Activated naive CD4-positive, alpha-beta T cell treated with Interleukin-2 at 50 U/mL for 16 hours (primary cell): ENCODE measurements at regions not wholly inside any gene's neighbourhood (a gene's known extent, or its start where the extent isn't known, plus 50 kb on each side); places are given as distances from the start of the nearest gene placed in this dataset.
"Not testable (repeated sequence)": the region's sequence is repeated elsewhere in the genome, so short reads cannot be mapped to it uniquely, and the experiment has no call there.

Experiments
- DNase-seq: peaks from one replicate; pipeline ENCODE4 v3.0.0-alpha.2; 2020

DNA sequence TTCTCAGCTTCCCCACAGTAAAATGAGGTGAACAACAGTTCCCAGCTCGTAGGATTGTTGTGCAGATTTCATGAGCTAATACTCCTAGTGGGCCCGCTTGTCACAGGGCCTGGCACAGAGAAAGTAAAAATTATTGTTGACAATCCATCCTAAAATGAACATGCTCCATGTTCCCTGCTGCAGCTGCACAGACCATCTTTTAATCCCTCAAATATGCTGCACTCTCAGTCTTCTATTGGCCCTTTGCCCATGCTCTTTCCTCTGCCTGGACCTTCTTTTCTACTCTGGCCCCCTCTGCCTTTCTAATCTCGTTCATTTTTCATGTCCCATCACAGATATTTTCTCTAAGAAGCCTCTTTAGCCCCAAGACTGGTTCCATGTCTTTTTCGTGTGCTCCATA lies 117.7 kb upstream of the NR3C1 start:
- DNase-seq: no peak

DNA sequence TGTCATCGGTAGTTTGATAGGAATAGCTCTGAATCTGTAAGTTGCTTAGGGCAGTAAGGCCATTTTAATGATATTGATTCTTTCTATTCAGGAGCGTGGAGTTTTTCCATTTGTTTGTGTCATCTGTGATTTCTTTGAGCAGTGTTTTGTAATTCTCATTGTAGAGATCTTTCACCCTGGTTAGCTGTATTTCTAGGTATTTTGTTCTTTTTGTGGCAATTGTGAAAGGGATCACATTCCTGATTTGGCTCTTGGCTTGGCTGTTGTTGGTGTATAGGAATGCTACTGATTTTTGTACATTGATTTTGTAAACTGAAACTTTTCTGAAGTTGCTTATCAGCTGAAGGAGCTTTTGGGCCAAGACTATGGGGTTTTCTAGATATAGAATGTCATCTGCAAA lies 115.7 kb upstream of the NR3C1 start:
- not testable (repeated sequence) for DNase-seq

DNA sequence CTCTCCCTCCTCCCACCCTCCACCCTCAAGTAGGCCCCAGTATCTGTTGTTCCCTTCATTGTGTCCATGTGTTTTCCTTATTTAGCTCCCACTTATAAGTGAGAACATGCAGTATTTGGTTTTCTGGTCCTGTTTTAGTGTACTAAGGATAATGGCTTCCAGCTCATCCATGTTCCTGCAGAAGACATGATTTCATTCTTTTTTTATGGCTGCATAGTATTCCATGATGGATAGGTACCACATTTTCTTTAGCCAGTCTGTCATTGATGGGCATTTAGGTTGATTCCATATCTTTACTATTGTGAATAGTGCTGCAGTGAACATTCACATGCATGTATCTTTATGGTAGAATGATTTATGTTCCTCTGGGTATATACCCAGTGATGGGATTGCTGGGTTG lies 114.3 kb upstream of the NR3C1 start:
- DNase-seq: not testable (repeated sequence)

DNA sequence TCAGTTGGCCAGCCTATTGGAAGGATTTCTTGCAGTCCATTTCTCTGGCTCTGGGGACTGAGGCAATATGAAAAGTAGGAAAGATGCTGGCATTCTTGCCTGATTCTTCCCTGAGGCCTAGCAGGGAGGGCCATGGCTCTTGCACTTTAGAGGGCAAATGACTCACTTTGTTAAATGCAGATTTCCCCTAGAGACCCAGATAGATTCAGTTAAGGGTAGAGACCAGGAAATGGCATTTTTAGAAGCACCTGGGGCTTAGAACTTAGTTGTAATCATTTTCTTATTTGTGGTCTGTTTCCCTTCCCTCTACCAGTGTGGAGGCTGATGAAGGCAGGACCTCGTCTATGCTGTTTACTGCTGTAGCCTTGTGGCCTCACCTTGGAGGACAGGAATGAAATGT lies 112.8 kb upstream of the NR3C1 start:
- no peak for DNase-seq

DNA sequence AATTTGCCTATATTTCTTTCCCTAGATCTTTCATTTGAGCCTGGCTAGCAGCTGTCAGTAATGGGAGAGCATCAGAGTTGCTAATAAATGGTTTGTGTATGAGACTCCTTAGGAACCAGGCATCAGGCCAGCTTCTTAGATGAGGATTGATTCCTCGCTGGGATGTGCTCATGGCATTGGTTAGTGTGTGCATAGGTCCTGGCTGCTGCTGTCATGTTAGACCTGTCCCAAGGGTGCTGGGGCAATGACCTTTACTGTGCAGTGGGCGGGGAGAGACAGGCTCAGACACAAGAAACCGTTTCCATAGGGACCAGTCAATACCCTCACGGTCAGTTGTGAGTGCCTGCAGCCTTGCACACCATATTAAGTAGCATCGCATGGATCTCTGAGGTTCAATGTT lies 112.3 kb upstream of the NR3C1 start:
- DNase-seq: no peak

DNA sequence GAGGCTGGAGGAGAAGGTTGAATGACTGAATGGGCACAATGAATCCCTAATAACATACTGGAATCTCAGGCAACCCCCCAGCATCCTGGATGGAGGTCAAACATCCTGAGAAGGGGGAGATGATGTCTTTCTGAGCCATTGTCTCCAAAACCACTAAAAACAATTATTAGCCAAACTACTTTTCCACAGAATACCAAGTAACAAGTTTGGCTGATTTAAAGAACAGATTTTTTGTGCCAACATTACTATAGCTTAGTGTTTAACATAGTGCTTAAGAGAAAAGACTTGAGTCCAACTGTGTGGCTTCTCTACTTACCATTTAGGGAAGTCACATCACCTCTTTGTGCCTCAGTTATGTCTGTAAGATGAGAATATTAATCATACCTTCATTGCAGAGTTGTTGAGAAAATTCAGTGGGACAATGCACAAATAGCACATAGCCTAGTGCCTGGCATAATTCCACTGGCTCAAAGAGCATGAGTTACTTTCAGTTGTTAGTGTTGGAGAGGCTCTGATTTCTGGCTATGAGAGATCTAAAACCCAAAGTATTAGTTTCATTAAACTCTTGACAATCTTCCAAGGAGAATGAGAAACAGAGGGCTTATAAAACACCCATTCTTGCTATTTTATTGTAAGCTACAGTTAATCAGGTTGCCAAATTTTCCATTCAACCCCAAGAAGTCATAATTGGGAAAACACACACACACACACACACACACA lies 111.3 kb upstream of the NR3C1 start:
- DNase-seq: no peak

DNA sequence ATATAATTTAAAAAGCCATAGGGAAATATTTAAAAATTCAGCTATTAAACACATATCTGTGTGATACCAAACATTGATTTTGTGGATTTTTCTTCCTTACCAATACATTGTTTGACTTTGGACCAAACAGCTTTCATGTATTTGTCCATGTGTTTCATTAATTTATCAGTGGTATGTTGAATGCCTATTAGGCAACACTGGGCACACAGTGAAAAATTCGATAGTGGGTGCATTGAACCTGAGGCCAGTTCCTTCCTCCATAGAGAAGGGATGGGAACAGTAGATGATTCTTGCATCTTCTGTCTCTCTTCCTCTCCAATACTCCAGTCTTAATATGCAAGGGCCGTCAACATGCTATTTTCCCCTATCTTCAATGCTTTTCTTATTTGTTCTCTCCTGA lies 110.2 kb upstream of the NR3C1 start:
- no peak for DNase-seq

DNA sequence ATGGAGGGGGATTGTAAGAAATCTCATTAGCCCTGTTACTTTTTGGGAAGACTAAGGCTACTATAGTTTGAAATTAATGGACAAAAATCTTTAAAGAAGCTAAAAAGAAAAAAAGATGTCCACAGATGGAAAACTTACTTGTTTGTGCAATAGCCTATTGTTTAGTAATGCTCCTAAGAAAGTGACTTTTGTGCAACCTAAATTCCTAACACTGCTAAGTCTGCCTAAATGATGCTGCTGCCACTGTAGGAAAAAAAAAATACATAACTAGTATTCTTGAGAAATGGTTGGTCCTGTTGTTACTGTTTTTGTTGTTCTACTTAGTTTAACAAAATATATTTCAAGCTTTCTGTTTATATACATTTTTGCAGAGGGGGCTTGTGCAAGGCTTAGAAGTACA lies 108.2 kb upstream of the NR3C1 start:
- no peak for DNase-seq

DNA sequence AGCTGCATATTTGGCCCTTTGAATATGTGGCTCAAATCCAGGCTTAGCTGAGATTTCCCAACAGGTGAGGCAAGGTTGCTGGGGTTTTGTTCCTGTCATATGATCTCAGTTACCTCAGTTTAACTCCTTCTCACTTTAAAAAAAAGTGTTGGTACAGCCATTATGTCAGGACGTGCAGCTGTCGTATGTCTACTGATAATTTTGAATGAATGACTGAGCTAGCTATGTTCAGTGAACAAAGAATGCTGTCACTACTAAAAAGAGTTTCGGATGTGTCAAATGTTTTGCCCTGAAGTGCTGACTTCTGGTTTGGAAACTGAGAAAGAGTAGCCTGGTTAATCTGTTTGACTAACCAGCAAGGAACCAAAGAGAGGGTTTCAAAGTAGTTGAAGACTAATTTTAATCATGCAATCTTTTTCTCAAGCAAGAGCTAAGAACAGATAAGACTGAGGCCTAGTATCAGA lies 106.3 kb upstream of the NR3C1 start:
- DNase-seq: no peak

DNA sequence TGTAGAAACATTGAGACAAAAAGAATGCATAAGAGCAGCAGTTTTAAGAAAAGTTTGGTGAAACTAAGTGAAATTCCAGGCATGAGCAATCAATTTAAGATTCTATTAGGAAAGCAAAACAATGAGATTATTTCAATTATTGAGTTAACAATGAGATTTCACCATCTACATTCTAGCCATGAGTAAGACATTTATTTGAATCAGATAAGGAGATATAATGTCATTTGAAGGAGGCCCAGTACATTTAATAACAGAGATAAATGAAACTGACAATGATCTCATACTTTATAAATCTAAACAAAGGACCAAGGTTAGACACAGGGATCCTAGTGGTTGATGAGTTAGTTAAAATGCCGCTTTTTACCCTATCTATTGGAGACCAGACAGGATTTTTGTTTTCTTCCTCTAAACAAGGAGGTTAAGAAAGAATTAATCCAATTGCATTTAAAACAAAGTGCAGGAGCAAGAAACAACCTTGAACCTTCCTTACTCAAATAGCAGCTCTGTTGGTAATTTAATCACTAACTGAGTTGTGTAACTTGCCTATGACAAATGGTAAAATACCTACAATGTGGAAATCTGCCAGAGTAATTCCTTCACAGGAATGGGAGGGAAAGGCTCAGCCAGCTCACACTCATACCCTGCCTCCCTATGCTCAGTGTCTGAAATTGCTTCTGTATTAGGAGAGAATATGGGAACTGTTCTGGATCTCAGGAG lies 103.5 kb upstream of the NR3C1 start:
- DNase-seq: no peak

DNA sequence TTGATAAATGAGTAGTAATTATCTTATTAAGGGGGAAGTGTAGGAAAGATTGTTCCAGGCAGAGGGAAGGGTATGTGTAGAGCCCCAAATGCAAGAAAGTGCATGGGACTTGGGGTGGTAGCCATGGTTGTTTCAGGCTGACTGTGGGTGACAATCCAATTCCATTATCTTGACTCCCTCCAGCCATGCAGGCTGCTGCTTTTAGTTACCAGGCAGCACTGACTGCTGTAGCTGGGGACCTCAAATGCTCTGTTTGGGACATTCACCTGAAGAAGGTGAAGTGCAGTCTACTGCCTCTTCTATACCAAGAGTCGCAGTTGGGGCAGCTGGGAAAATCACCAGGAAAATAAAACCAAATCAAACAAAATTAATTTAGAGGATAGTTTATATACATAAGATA lies 102.4 kb upstream of the NR3C1 start:
- DNase-seq: no peak

DNA sequence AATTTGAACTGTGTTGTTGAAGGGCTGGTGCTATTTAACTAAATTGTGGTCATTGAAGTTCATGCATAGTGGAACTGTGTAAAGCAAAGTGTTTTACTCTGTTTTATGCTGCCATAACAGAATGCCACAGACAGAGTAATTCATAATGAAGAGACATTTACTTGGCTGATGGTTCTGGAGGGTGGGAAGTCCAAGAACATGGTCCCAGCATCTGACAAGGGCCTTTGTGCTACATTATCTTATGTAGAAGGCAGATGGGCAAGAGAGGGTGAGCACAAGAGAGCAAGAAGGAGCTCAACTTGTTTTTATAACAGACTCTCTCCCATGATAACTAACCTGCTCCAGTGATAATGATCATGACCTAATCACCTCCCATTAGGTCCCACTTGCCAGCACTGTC lies 101.9 kb upstream of the NR3C1 start:
- DNase-seq: no peak

DNA sequence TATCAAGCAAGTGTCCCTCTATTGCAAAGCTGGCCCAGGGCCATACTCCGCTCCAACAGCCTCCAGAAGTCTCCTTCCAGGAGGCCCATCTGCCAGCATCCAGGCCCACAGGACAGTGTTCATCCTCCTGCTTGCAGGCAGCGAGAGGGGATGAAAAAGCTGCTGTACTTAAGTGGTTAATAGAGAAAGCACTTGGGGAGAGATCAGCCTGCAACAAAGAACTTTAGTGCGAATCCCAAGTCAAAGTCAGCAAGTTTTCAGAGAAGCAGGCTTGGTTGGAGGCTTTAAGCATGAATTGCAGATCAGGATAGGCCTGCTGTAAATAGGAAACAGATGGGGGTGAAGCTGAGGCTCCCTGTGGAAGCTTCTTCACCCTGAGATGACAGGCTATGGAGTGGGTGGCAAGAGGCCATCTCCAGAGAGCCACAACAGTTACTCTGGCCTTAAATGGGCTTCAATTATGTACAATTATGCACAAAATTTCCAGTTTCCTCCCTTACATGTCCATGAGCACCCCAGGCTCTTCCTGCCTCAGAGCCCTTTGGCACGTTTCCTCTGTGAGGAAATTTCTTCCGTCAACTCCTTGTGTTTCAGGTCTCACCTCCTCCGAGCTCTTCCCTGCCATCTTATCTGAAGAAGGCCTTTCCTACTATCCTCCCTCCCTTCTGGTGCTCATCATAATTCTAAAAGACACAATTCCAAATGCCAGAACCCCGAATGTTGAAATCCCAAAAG lies 98.0 kb upstream of the NR3C1 start:
- DNase-seq: no peak

DNA sequence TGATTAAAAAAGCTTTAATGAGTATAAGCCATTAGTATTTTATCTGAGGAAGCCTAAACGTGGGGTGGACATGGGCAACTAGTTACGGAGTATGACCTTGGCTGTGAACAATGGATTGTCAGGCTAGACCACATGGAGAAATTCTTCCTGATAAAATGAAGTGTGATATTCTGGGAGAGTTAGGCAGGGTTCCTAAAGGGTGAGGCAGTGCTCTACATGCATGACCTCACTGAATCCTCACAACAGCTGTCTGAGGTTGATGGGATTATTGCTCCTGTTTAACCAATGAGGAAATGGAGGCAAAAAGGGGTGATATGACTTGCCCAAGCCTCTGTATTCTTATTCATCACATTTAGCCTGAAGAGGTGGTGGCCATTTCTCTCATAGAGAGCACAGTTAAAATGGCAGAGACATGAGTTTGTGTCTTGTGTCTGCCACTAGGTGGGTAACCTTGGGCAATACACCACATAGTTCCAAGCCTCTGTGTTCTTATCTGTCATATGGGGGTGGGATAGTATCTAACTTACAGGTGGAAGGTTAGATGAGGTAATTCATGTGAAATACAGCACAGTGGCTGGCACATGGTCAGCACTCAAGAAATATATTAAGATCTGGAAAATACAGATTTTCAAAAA lies 96.1 kb upstream of the NR3C1 start:
- DNase-seq: no peak

DNA sequence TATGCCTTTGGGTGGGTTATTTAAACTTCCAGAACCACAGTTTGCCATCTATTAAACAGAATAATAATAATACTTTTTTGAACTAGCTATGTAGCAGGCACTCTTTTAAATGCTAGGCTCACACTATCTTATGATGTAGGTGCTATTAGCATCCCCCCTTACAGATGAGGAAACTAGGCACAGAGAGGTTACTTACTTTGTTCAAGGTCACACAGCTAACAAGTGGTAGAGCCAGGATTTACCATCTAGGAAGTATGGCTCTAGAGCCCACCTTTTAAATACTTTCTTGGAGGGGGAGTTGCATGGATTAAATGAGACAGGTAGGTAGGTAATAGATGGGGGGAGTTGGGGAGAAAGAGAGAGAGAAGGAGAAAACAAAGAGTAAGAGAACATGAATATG lies 95.3 kb upstream of the NR3C1 start:
- no peak for DNase-seq

DNA sequence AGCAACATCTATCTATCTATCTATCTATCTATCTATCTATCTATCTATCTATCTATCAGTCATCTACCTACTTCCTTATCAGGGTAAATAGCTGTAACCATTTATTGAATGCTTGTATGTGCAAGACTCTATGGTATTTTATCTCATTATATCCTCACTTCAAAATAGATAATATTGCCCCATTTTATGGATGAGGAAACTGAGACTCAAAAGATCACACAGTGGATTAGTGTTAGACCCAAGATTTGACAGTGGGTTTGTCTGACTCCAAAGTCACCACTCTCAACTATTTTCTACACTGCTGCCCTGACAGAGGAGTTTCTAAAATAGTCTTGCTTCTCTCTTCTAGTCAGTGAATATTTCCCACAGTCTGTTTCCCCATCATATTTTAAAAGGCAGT lies 94.3 kb upstream of the NR3C1 start:
- no peak for DNase-seq

DNA sequence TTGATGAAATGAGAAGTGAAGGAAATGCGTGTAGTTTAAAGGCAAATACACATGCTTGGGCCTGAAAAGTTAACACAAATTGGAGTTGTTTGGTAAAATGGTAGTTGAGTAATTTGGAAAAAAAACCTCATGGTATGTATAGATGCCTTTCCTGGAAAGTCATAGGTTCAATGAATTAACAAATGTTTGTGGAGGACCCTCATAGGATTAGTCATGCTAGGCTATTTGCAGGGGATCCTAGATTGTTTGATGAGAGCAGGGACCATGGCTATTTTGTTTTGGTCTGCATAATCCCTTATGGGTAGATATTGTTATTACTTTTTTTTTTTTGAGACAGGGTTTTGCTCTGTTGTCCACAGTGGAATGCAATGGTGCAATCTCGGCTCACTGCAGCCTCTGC lies 93.5 kb upstream of the NR3C1 start:
- DNase-seq: no peak

DNA sequence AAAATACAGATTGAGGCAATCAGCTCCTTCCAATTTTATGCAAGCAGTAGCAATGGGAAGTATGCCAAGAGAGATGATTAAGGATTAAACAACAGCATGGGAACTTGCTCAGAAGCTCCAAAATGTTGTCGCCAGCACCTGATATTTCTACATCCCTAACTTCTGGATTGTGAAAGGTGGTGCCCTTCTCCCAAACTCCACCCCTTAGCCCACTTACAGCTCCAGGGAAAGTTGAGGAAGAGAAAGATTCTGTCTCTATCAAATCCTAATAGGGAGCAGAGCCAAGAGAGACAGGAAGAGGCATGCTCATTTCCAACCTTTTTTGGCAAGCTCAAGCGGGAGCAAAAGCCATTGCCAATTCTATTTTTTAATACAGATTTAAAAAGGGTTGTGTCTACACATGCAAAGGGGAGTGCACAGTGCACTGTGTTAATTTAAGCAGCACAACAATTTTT lies 92.4 kb upstream of the NR3C1 start:
- no peak for DNase-seq

DNA sequence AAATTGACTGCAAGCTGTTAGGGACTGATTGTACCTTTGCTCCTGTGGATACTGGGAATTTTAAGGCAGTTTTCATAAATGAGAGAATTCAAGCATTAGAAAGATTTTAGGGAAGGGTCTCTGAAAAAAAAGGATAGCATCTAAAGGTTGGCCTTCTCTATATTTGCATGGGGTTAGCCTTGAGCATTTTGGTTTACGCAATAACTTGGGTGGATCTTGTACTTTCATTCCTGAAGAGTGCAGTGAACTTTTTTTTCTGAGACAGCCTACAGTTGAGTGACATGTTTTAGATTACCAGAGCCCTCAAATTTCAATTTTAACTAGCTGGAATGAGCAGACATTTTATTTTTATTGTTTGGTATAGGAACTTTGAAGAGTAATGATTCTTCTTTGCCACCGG lies 91.6 kb upstream of the NR3C1 start:
- DNase-seq: no peak

DNA sequence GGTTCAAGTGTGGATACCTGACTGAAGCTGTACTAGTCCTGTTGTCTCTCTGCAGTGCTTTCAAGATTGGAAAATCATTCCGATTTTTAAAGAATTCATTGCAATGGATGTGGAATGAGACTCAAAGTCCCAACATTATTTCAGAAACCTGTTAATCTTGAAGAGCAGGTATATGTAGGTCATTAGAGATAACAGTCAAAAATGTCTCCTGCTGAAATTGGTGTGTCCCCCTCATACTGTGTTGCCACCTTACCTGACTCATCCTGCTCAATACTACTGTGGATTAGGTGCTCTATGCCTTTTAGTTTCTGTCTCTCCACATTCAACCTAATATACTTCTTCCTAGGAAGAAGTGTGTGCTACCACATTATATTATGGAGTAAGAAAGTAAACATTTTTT lies 91.1 kb upstream of the NR3C1 start:
- no peak for DNase-seq

DNA sequence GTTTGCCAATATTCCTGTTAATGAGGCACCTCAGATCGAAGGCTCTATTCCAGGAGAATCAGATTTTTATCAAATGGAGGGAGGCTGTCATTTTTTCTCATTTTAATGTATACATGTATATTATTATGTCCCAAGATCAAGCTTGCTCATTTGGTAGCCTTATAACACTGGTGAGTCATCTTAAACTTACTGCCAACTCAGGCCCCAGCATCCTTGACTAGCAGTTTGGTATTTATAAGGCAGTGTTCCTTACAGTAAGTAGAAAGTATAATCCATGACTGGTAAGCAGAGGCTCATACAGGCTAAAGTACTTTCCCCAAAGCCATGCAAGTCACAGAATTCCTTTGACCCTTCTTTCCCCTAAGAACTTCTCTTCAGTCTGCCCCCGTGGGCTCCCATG lies 90.7 kb upstream of the NR3C1 start:
- DNase-seq: no peak

DNA sequence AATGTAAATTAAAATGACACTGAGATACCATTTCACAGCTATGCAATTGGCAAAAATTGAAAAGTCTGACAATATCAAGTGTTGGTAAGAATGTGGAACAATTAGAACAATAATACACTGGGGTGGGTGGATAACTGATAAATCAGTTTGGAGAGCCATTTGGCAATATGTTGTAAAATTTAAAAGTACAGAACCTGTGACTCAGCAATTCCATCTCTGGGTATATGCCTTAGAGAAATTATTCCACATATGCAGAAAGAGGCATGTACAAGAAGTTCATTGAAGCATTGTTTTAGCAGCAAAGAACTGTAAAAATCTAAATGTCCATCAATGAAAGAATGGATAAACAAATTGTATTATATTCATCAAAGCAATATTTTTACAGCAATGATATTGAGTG lies 89.3 kb upstream of the NR3C1 start:
- no peak for DNase-seq

DNA sequence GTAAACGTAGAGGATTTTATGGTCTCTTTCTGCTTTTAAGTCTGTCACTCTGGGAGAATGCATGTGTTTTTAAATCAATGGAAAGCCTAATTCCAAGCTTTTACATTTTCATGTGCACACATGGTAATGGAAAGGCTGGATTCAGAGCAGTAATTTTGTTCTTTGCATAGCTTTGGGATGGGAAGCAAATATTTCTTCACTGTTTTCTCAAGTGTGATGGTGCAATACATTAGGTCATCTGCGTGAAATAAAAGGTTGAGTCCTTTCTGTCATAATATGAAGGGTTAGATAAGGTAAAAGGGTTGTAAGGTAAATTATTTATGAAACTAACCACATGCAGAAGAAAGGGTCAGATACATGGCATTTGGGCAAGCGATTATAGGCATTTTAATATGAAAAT lies 88.2 kb upstream of the NR3C1 start:
- DNase-seq: no peak

DNA sequence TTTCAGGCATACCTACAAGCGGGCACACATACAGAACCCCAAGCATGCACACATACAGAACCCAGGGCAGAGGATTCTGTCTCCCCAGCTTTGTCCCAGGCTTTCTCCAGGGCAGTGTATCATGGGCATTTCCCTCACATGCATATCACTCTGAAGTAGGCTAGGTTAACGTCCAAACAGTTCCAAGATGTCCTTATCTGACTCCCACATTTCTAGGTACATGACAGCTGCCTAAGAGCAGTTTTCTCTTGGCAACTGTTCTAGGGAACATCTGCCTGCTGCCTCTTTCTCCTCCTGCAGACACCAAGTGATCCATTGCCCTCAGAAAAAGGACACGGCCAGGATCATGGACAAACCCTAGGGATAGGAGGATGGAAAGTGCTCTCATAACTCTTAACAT lies 84.9 kb upstream of the NR3C1 start:
- DNase-seq: no peak
